GM19455 (cell line): ENCODE measurements at regions not wholly inside any gene's neighbourhood (a gene's known extent, or its start where the extent isn't known, plus 50 kb on each side); places are given as distances from the start of the nearest gene placed in this dataset.
"Not testable (repeated sequence)": the region's sequence is repeated elsewhere in the genome, so short reads cannot be mapped to it uniquely, and the experiment has no call there.

Experiments
- ATAC-seq: cut with Tn5 transposase; IDR thresholded peaks from one replicate; pipeline ENCODE4 v1.9.1; 2021; ENCODE audit not compliant: unreplicated experiment

- no peak for ATAC-seq
These were observed 1996.9 kb downstream of the LRRC4C start for GRCh38 chr11:39462506-39462905.

GRCh38 chr11:39461066-39461465 lies 1998.4 kb downstream of the LRRC4C start:
- no peak for ATAC-seq

- no peak for ATAC-seq
These were observed 1999.8 kb downstream of the LRRC4C start for GRCh38 chr11:39459606-39460005.

- no peak for ATAC-seq
These were observed 2001.0 kb downstream of the LRRC4C start for GRCh38 chr11:39458481-39458880.

- no peak for ATAC-seq
These were observed 2015.9 kb downstream of the LRRC4C start for GRCh38 chr11:39443424-39444022.

GRCh38 chr11:39442177-39442576 lies 2017.3 kb downstream of the LRRC4C start:
- no peak for ATAC-seq

- no peak for ATAC-seq
These were observed 2023.8 kb downstream of the LRRC4C start for GRCh38 chr11:39435641-39436040.

- ATAC-seq: no peak
These were observed 2025.0 kb downstream of the LRRC4C start for GRCh38 chr11:39434466-39434865.

GRCh38 chr11:39432929-39433328 lies 2026.5 kb downstream of the LRRC4C start:
- no peak for ATAC-seq

GRCh38 chr11:39425226-39425625 lies 2034.2 kb downstream of the LRRC4C start:
- ATAC-seq: no peak

- no peak for ATAC-seq
These were observed 2047.3 kb downstream of the LRRC4C start for GRCh38 chr11:39412117-39412516.

- ATAC-seq: no peak
These were observed 2073.5 kb downstream of the LRRC4C start for GRCh38 chr11:39385911-39386310.

- ATAC-seq: no peak
These were observed 2084.3 kb downstream of the LRRC4C start for GRCh38 chr11:39374963-39375698.

GRCh38 chr11:39367534-39367933 lies 2091.9 kb downstream of the LRRC4C start:
- ATAC-seq: no peak

GRCh38 chr11:39365809-39366436 lies 2093.5 kb downstream of the LRRC4C start:
- no peak for ATAC-seq

- no peak for ATAC-seq
These were observed 2095.9 kb downstream of the LRRC4C start for GRCh38 chr11:39363571-39363970.

GRCh38 chr11:39361557-39361956 lies 2097.9 kb downstream of the LRRC4C start:
- ATAC-seq: no peak

GRCh38 chr11:39345834-39346442 lies 2113.5 kb downstream of the LRRC4C start:
- no peak for ATAC-seq

GRCh38 chr11:39341461-39341860 lies 2118.0 kb downstream of the LRRC4C start:
- ATAC-seq: no peak

GRCh38 chr11:39333006-39333405 lies 2126.4 kb downstream of the LRRC4C start:
- not testable (repeated sequence) for ATAC-seq

- ATAC-seq: no peak
These were observed 2132.2 kb downstream of the LRRC4C start for GRCh38 chr11:39327302-39327701.

- ATAC-seq: not testable (repeated sequence)
These were observed 2147.6 kb downstream of the LRRC4C start for GRCh38 chr11:39311888-39312287.
